Naive thymus-derived CD4-positive, alpha-beta T cell (primary cell): ENCODE measurements at regions not wholly inside any gene's neighbourhood (a gene's known extent, or its start where the extent isn't known, plus 50 kb on each side); places are given as distances from the start of the nearest gene placed in this dataset.

Source experiments
- ATAC-seq: fragments of 150-1000 bp; cut with Tn5 transposase; 2 replicates; pipeline ENCODE4 v1.10.0; 2021; ENCODE audit warnings: mild to moderate bottlenecking, moderate library complexity
- CTCF ChIA-PET: fragments of 350-600 bp; sonication (Branson Sonifier 250); formaldehyde crosslinking; loops from one replicate; lab custom pipeline; 2021; ENCODE audit warnings: antibody characterized with exemption; lab: Charles Lee
- POLR2A ChIA-PET: fragments of 350-600 bp; sonication (Branson Sonifier 250); formaldehyde crosslinking; loops from one replicate; lab custom pipeline; 2021; ENCODE audit warnings: antibody characterized with exemption, inconsistent platforms; lab: Charles Lee
- DNase-seq, 9 donors: peaks; one replicate each; pipeline versions ENCODE4 v3.0.0 to v3.0.0-alpha.2; 2020 to 2022; ENCODE audit warnings: mixed read lengths in 1 of 9
- H3K27ac ChIP-seq: one replicate; pipeline ENCODE4 v1.7.0; 2013; ENCODE audit warnings: mild to moderate bottlenecking, low read depth, low read length, moderate library complexity
- H3K27me3 ChIP-seq, 2 donors: one replicate each; pipeline ENCODE4 v1.7.0; 2013; ENCODE audit warnings: low read length in 2 of 2, mild to moderate bottlenecking in 2 of 2, moderate library complexity in 2 of 2; ENCODE audit not compliant: control insufficient read depth in 2 of 2, insufficient read depth in 2 of 2
- H3K36me3 ChIP-seq, 3 experiments: 1 replicate in 2 of 3; 2 replicates in 1 of 3; pipeline ENCODE4 v1.7.0; 2013; ENCODE audit warnings: low read length in 3 of 3, mild to moderate bottlenecking in 3 of 3, moderate library complexity in 1 of 3; ENCODE audit not compliant: insufficient read depth in 3 of 3, control insufficient read depth in 2 of 3
- H3K4me1 ChIP-seq, 2 donors: one replicate each; pipeline ENCODE4 v1.7.0; 2013; ENCODE audit warnings: low read length in 2 of 2, mild to moderate bottlenecking in 2 of 2, moderate library complexity in 1 of 2; ENCODE audit not compliant: control insufficient read depth in 2 of 2, insufficient read depth in 2 of 2
- H3K4me3 ChIP-seq: 2 replicates; pipeline ENCODE4 v1.7.0; 2013; ENCODE audit warnings: mild to moderate bottlenecking, low read length
- H3K9me3 ChIP-seq, 3 experiments: 1 replicate in 2 of 3; 2 replicates in 1 of 3; pipeline ENCODE4 v1.7.0; 2013; ENCODE audit warnings: low read length in 3 of 3; ENCODE audit not compliant: control insufficient read depth in 2 of 3
- H3K27ac Mint-ChIP-seq, 9 donors: one replicate each; pipeline ENCODE4 v1.8.0; 2020 to 2022; ENCODE audit warnings: mixed read lengths in 9 of 9, mild to moderate bottlenecking in 8 of 9, moderate library complexity in 5 of 9, inconsistent platforms in 2 of 9
- H3K27me3 Mint-ChIP-seq, 5 donors: one replicate each; pipeline ENCODE4 v1.8.0; 2021 to 2022; ENCODE audit warnings: mixed read lengths in 5 of 5, mild to moderate bottlenecking in 1 of 5
- H3K36me3 Mint-ChIP-seq, 5 donors: one replicate each; pipeline ENCODE4 v1.8.0; 2020 to 2022; ENCODE audit warnings: mixed read lengths in 5 of 5, mild to moderate bottlenecking in 3 of 5, inconsistent platforms in 1 of 5
- H3K4me1 Mint-ChIP-seq, 7 donors: one replicate each; pipeline ENCODE4 v1.8.0; 2020 to 2022; ENCODE audit warnings: mixed read lengths in 7 of 7, mild to moderate bottlenecking in 3 of 7, inconsistent platforms in 1 of 7
- H3K4me3 Mint-ChIP-seq, 10 donors: one replicate each; pipeline ENCODE4 v1.8.0; 2020 to 2022; ENCODE audit warnings: mild to moderate bottlenecking in 10 of 10, mixed read lengths in 10 of 10, moderate library complexity in 6 of 10, inconsistent platforms in 2 of 10
- H3K9me3 Mint-ChIP-seq, 11 donors: one replicate each; pipeline ENCODE4 v1.8.0; 2020 to 2022; ENCODE audit warnings: mixed read lengths in 11 of 11, mild to moderate bottlenecking in 4 of 11, inconsistent platforms in 1 of 11, moderate library complexity in 1 of 11
- intact Hi-C, 2 donors: fragments of 100-400 bp; cut with micrococcal nuclease; formaldehyde crosslinking; loops; one replicate each; pipeline ENCODE4 v1.15.1; 2023

DNA sequence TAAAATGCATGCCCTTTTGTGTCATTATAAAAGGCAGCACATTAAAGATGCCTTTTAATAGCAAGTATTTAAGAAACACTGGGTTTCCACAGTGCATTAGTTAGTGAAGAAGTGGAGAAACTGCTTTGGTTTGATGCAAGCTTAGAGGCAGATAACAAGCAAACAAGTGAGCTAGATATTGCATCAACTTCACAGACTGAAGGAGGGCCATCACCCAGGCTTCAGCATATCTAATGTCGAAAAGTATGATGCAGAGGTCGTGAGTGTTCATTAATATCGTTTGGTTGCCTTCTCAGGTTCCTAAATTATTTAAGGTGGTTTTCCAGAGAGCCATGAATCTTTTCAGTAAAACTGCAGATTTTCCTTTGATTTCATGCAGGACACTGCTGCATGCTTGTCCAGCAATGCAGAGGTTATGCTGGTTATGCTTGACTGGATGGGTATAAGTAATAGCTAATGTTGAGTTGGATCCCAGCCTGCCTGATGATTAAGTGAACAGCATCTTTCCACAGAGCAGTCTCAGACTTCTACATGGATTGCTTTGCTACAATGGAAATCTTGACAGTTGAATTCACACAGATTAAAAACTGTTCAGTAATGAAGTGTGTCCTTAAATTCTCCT, 69.7 kb upstream of the IPO9 start:
- H3K4me3 ChIP-seq, result no peak overlapping the region
- no peaks in the 10 kb centered on the region for H3K27me3 ChIP-seq
- Mint-ChIP-seq H3K27me3 (peaks cover 0 to 34% (median 2%) of the 10 kb centered on the region in 5 donors), H3K4me1 (peaks cover 0 to 11% (median 10%) of the 10 kb centered on the region in 7 donors), H3K9me3 (no peaks in the 10 kb centered on the region), H3K36me3 (no peaks in the 10 kb centered on the region), H3K4me3 (no peak overlapping the region), H3K27ac (no peak overlapping the region)
- no peaks in the 10 kb centered on the region for H3K4me1 ChIP-seq
- CTCF ChIA-PET, result no interaction called here
- no peak for DNase-seq
- no peaks in the 10 kb centered on the region for H3K36me3 ChIP-seq
- intact Hi-C loops, result no loop called here
- POLR2A ChIA-PET, result interaction anchor here (0.6 kb wide), 1 partner anchor 1423 kb away, joined by 4 read pairs; no protein-coding TSS in a partner anchor
- ATAC-seq, result no peak
- H3K27ac ChIP-seq, result no peak overlapping the region
- H3K9me3 ChIP-seq, result no peaks in the 10 kb centered on the region

DNA sequence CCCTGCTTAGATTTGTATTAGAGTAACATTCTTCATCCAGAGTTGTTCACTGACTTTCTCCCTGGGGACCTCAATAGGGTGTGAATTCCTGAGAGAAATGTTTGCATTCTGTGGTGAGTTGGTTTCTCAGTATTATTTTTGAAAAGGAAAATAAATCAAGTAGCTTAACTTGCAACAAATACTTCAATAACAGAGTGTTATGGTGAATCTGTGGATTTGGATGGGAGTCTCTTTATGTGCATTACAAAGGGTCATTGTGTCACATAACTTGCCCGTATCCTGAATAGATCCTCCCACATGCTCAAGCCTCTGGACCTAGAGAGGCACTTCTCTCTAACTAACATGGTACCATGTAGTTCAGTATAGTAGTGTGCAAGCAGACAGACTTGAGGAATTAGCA, 68.4 kb upstream of the IPO9 start:
- Histone ChIP-seq H3K36me3 (no peaks in the 10 kb centered on the region), H3K4me1 (no peaks in the 10 kb centered on the region), H3K4me3 (no peak overlapping the region), H3K27ac (no peak overlapping the region), H3K27me3 (no peaks in the 10 kb centered on the region), H3K9me3 (no peaks in the 10 kb centered on the region)
- Mint-ChIP-seq H3K27me3 (peaks cover 0 to 29% (median 0%) of the 10 kb centered on the region in 5 donors), H3K36me3 (no peaks in the 10 kb centered on the region), H3K4me1 (peaks cover 0 to 11% (median 10%) of the 10 kb centered on the region in 7 donors), H3K4me3 (no peak overlapping the region), H3K27ac (no peak overlapping the region), H3K9me3 (no peaks in the 10 kb centered on the region)
- DNase-seq, result no peak
- intact Hi-C loops, result no loop called here
- POLR2A ChIA-PET, result no interaction called here
- CTCF ChIA-PET, result interaction anchor here (0.7 kb wide), 1 partner anchor 1081 kb away, joined by 3 read pairs; no protein-coding TSS in a partner anchor
- ATAC-seq, result no peak

DNA sequence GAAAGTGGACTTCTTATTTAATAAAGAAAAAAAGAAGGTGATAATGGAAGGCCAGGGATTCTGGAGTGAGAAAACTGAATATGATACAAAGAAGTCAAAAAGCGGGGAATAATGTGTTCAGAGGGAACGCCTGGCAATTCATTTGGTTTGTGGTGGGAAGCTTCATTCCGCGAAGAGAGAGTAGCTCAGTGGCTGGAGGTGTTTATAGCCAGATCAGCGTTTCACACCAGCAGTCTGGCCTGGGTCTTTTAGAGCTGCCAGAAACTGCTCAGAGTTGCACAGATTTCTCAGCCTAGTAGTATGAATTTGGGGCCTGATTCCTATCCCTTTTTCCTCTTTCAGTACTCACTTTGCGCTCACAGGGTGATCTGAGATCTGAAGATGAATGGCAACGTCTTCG, 67.8 kb upstream of the IPO9 start:
- intact Hi-C loops, result no loop called here
- H3K27me3 Mint-ChIP-seq, result peaks cover 0 to 28% (median 0%) of the 10 kb centered on the region in 5 donors
- H3K9me3 Mint-ChIP-seq, result no peaks in the 10 kb centered on the region
- Histone ChIP-seq H3K36me3 (no peaks in the 10 kb centered on the region), H3K4me1 (no peaks in the 10 kb centered on the region), H3K27me3 (no peaks in the 10 kb centered on the region), H3K9me3 (no peaks in the 10 kb centered on the region), H3K27ac (no peak overlapping the region), H3K4me3 (no peak overlapping the region)
- no peak for ATAC-seq
- no peak overlapping the region for H3K27ac Mint-ChIP-seq
- POLR2A ChIA-PET, result no interaction called here
- H3K4me1 Mint-ChIP-seq, result peaks cover 0 to 12% (median 10%) of the 10 kb centered on the region in 7 donors
- H3K4me3 Mint-ChIP-seq, result no peak overlapping the region
- DNase-seq, result no peak
- no peaks in the 10 kb centered on the region for H3K36me3 Mint-ChIP-seq
- CTCF ChIA-PET, result no interaction called here

DNA sequence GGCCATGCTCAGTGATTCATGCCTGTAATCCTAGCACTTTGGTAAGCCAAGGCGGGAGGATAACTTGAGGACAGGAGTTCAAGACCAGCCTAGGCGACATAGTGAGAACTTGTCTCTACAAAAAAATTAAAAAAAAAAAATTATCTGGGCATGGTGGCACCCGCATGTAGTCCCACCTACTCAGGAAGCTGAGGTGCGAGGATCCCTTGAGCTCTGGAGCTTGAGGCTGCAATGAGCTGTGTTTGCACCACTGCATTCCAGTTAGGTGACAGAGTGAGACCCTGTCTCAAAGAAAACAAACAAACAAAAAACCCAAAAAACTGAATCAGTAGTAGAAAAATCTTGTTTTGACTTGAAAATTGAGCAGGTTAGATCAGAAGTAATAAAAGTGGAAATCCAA, 67.1 kb upstream of the IPO9 start:
- POLR2A ChIA-PET, result no interaction called here
- Histone ChIP-seq H3K4me1 (no peaks in the 10 kb centered on the region), H3K4me3 (no peak overlapping the region), H3K9me3 (no peaks in the 10 kb centered on the region), H3K36me3 (no peaks in the 10 kb centered on the region), H3K27ac (no peak overlapping the region), H3K27me3 (no peaks in the 10 kb centered on the region)
- peaks cover 0 to 22% (median 0%) of the 10 kb centered on the region in 5 donors for H3K27me3 Mint-ChIP-seq
- no peak overlapping the region for H3K4me3 Mint-ChIP-seq
- CTCF ChIA-PET, result no interaction called here
- no peaks in the 10 kb centered on the region for H3K36me3 Mint-ChIP-seq
- peaks cover 0 to 9% (median 6%) of the 10 kb centered on the region in 7 donors for H3K4me1 Mint-ChIP-seq
- intact Hi-C loops, result no loop called here
- DNase-seq (no peak), ATAC-seq (no peak)
- no peaks in the 10 kb centered on the region for H3K9me3 Mint-ChIP-seq
- H3K27ac Mint-ChIP-seq, result no peak overlapping the region

DNA sequence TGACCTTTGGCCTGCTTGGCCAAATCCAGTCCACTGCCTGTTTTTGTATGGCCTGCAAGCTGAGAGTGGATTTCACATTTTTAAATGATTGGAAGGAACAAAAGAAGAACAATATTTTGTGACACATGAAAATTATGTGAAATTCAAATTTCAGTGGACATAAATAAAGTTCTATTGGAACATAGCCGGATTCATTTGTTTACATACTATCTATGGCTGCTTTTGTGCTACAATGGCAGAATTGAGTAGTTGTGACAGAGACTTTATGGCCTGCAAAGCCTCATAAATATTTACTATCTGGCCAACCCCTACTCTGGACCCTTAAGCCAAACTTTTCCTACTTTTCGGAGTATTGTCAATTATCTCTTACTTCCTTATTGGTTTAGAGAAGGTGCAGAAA, 66.6 kb upstream of the IPO9 start:
- Histone ChIP-seq H3K4me3 (no peak overlapping the region), H3K4me1 (no peaks in the 10 kb centered on the region), H3K9me3 (no peaks in the 10 kb centered on the region), H3K27me3 (no peaks in the 10 kb centered on the region), H3K27ac (no peak overlapping the region), H3K36me3 (no peaks in the 10 kb centered on the region)
- DNase-seq (no peak), ATAC-seq (no peak)
- Mint-ChIP-seq H3K27me3 (peaks cover 0 to 19% (median 0%) of the 10 kb centered on the region in 5 donors), H3K4me3 (no peak overlapping the region), H3K36me3 (no peaks in the 10 kb centered on the region), H3K27ac (no peak overlapping the region), H3K9me3 (no peaks in the 10 kb centered on the region), H3K4me1 (peaks cover 0 to 4% (median under 1%) of the 10 kb centered on the region in 7 donors)
- intact Hi-C loops, result no loop called here
- CTCF ChIA-PET, result no interaction called here
- POLR2A ChIA-PET, result no interaction called here

DNA sequence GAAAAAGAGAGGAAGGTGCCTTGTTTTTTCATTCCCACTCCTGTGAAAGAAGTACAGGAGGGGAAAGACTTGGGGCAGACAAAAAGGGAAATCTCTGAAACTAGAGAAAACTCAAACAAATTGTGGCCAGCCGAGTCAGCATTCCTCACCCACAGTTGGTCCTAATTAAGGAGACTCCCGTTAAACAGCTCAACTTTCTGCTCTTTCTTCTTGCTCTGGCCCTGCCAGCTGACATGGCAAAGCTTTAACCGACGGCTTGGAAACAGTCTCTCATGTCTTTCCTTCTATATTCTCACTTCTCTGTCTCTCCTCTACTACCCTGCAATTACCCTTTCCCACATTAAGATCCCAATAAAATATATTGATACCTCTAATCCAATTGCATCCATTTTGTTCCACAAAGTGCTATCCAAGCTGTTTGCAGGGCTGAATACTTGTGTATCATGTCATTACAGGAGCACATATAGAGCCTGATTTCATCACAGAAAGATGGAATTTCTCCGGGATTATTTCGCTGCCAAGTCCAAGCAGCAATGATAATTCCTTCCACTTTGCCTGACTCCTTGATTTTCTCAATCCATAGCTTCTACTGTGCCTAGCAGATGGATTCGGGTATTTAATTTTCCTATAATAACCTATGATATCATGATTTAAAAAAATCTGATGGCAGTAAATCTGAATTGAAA, 65.4 kb upstream of the IPO9 start:
- no peaks in the 10 kb centered on the region for H3K36me3 Mint-ChIP-seq
- ATAC-seq (no peak), DNase-seq (no peak)
- no peaks in the 10 kb centered on the region for H3K9me3 Mint-ChIP-seq
- H3K27ac Mint-ChIP-seq, result no peak overlapping the region
- H3K9me3 ChIP-seq, result no peaks in the 10 kb centered on the region
- peaks cover 0 to 14% (median 0%) of the 10 kb centered on the region in 5 donors for H3K27me3 Mint-ChIP-seq
- no peak overlapping the region for H3K4me3 Mint-ChIP-seq
- no peak overlapping the region for H3K4me3 ChIP-seq
- intact Hi-C loops, result no loop called here
- no peaks in the 10 kb centered on the region for H3K36me3 ChIP-seq
- no peaks in the 10 kb centered on the region for H3K27me3 ChIP-seq
- H3K4me1 Mint-ChIP-seq, result peaks cover 0 to 2% (median 0%) of the 10 kb centered on the region in 7 donors
- POLR2A ChIA-PET, result no interaction called here
- CTCF ChIA-PET, result interaction anchor here (0.9 kb wide), 1 partner anchor 54 kb away, joined by 3 read pairs; no protein-coding TSS in a partner anchor
- no peak overlapping the region for H3K27ac ChIP-seq
- no peaks in the 10 kb centered on the region for H3K4me1 ChIP-seq
